ENCODE measurements at regions not wholly inside any gene's neighbourhood (a gene's known extent, or its start where the extent isn't known, plus 50 kb on each side); places are given as distances from the start of the nearest gene placed in this dataset.

- TF ChIP-seq CTCF (IDR thresholded peaks at IDR 0.05) = no peak
- no peak for TF ChIP-seq POLR2A (IDR thresholded peaks at IDR 0.05)
Measured at GRCh38 chr21:25461725-25462124, 145.6 kb downstream of the MRPL39 start.

Measured in body of pancreas (tissue), 4 donors.